K562 (cell line): ENCODE measurements at regions not wholly inside any gene's neighbourhood (a gene's known extent, or its start where the extent isn't known, plus 50 kb on each side); places are given as distances from the start of the nearest gene placed in this dataset.

Source experiments
- ATF6 ChIP-seq: sonication (generic); formaldehyde crosslinking; IDR thresholded peaks from 2 replicates; pipeline ENCODE4 v1.4.0; 2020; ENCODE audit warnings: mild to moderate bottlenecking, missing genetic modification reagents
- CBFA2T2 ChIP-seq: fragments of 450-650 bp; conservative IDR thresholded peaks from 2 replicates; pipeline ENCODE4 v1.6.1; 2017; ENCODE audit warnings: mild to moderate bottlenecking
- CHCHD3 ChIP-seq: fragments of 250-450 bp; sonication (Bioruptor Pico); IDR thresholded peaks from 2 replicates; pipeline ENCODE4 v2.1.2; 2022; ENCODE audit warnings: mild to moderate bottlenecking
- HMBOX1 ChIP-seq: sonication (generic); IDR thresholded peaks from 2 replicates; pipeline ENCODE4 v1.6.1; 2016
- L3MBTL2 ChIP-seq: fragments of 450-650 bp; IDR thresholded peaks from 2 replicates; pipeline ENCODE4 v1.6.1; 2016; ENCODE audit warnings: mild to moderate bottlenecking, moderate library complexity
- STAT5A ChIP-seq: IDR thresholded peaks from 2 replicates; pipeline ENCODE4 v1.6.1; 2012; ENCODE audit warnings: low read length, inconsistent platforms, borderline replicate concordance
- ZNF740 ChIP-seq, 3 experiments: fragments of 200-800 bp in 1 of 3; sonication (Bioruptor generic) in 1 of 3; sonication (generic) in 1 of 3; formaldehyde crosslinking in 1 of 3; IDR thresholded peaks; 2 replicates each; pipeline versions ENCODE4 v1.6.1 to v1.8.0; 2016 to 2022; ENCODE audit warnings: mild to moderate bottlenecking in 2 of 3, missing compliant biosample characterization in 2 of 3, missing genetic modification characterization in 2 of 3, missing genetic modification reagents in 1 of 3

DNA sequence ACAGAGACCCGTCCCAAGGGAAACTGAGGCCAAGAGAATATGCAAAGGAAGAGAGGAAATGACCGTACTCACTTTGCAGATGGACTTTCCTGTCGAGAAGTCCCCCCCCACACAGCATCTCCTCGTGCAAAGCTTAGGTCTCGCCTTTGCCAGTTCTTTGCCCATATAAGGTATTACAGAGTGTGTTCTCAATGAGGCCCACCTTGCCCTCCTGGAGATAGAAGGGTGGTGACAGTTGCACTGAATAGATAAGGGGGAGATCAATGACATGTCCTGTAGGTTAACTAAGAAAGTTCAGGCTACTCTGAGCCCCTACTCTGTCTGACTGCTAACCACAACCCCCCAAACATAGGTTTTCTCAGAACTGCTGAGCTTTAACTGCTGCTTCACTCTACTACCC, 68.2 kb upstream of the SPTLC1 start (continued):
- TF ChIP-seq L3MBTL2, result peak; percentile 61; the same call in 1 of the 2 replicates
- no peak for TF ChIP-seq ATF6
- peak; percentile 65; the same call in 1 of the 2 replicates for TF ChIP-seq ZNF740 (CRISPR knock-in tag; IDR thresholded peaks at IDR 0.05)
- TF ChIP-seq ZNF740 (tag; IDR thresholded peaks at IDR 0.05), result no peak
- TF ChIP-seq CHCHD3 (CRISPR knock-in tag), result no peak
- TF ChIP-seq CBFA2T2, result peak; percentile 54
- peak; percentile 55; the same call in 1 of the 2 replicates for TF ChIP-seq STAT5A
- peak; percentile 89 for TF ChIP-seq HMBOX1
- TF ChIP-seq, all 486 proteins: peak for 17
